ENCODE measurements at regions not wholly inside any gene's neighbourhood (a gene's known extent, or its start where the extent isn't known, plus 50 kb on each side); places are given as distances from the start of the nearest gene placed in this dataset.

GRCh38 chr2:58913082-58913726 is 672.1 kb upstream of the FANCL start:
- TF ChIP-seq GATA1 (IDR thresholded peaks at IDR 0.05; ENCODE audit: low read depth, low read length) (no peak), POLR2A (IDR thresholded peaks at IDR 0.05; ENCODE audit: low read length) (no peak)
- DNase-seq, result no peak

- TF ChIP-seq POLR2A (IDR thresholded peaks at IDR 0.05; ENCODE audit: low read length) (no peak), GATA1 (IDR thresholded peaks at IDR 0.05; ENCODE audit: low read depth, low read length) (no peak)
- DNase-seq, result no peak
Measured at GRCh38 chr2:58911877-58912276, 670.8 kb upstream of the FANCL start.

GRCh38 chr2:58908501-58909154 is 667.5 kb upstream of the FANCL start:
- DNase-seq, result no peak
- TF ChIP-seq POLR2A (IDR thresholded peaks at IDR 0.05; ENCODE audit: low read length) (no peak), GATA1 (IDR thresholded peaks at IDR 0.05; ENCODE audit: low read depth, low read length) (no peak)

- DNase-seq, result no peak
- TF ChIP-seq GATA1 (IDR thresholded peaks at IDR 0.05; ENCODE audit: low read depth, low read length), result no peak
- no peak for TF ChIP-seq POLR2A (IDR thresholded peaks at IDR 0.05; ENCODE audit: low read length)
Measured at GRCh38 chr2:58907644-58908043, 666.5 kb upstream of the FANCL start.

GRCh38 chr2:58906081-58906645 is 665.0 kb upstream of the FANCL start:
- no peak for DNase-seq
- TF ChIP-seq GATA1 (IDR thresholded peaks at IDR 0.05; ENCODE audit: low read depth, low read length), result no peak
- TF ChIP-seq POLR2A (IDR thresholded peaks at IDR 0.05; ENCODE audit: low read length), result no peak

- TF ChIP-seq POLR2A (IDR thresholded peaks at IDR 0.05; ENCODE audit: low read length) (no peak), GATA1 (IDR thresholded peaks at IDR 0.05; ENCODE audit: low read depth, low read length) (no peak)
- DNase-seq, result no peak
Measured at GRCh38 chr2:58904095-58904494, 663.0 kb upstream of the FANCL start.

- no peak for DNase-seq
- TF ChIP-seq POLR2A (IDR thresholded peaks at IDR 0.05; ENCODE audit: low read length) (no peak), GATA1 (IDR thresholded peaks at IDR 0.05; ENCODE audit: low read depth, low read length) (no peak)
Measured at GRCh38 chr2:58903427-58903826, 662.3 kb upstream of the FANCL start.

- DNase-seq, result no peak
- TF ChIP-seq POLR2A (IDR thresholded peaks at IDR 0.05; ENCODE audit: low read length) (no peak), GATA1 (IDR thresholded peaks at IDR 0.05; ENCODE audit: low read depth, low read length) (no peak)
Measured at GRCh38 chr2:58900246-58901027, 659.3 kb upstream of the FANCL start.

- TF ChIP-seq GATA1 (IDR thresholded peaks at IDR 0.05; ENCODE audit: low read depth, low read length), result no peak
- no peak for TF ChIP-seq POLR2A (IDR thresholded peaks at IDR 0.05; ENCODE audit: low read length)
Measured at GRCh38 chr2:58899692-58900091, 658.6 kb upstream of the FANCL start.

GRCh38 chr2:58896638-58897037 is 655.5 kb upstream of the FANCL start:
- no peak for TF ChIP-seq POLR2A (IDR thresholded peaks at IDR 0.05; ENCODE audit: low read length)
- no peak for TF ChIP-seq GATA1 (IDR thresholded peaks at IDR 0.05; ENCODE audit: low read depth, low read length)
- DNase-seq, result no peak

More at GRCh38 chr2:58899692-58900091, 658.6 kb upstream of the FANCL start:
- no peak for DNase-seq

GRCh38 chr2:58895857-58896256 is 654.7 kb upstream of the FANCL start:
- no peak for DNase-seq
- TF ChIP-seq POLR2A (IDR thresholded peaks at IDR 0.05; ENCODE audit: low read length) (no peak), GATA1 (IDR thresholded peaks at IDR 0.05; ENCODE audit: low read depth, low read length) (no peak)

GRCh38 chr2:58893656-58894351 is 652.7 kb upstream of the FANCL start:
- DNase-seq, result no peak
- TF ChIP-seq POLR2A (IDR thresholded peaks at IDR 0.05; ENCODE audit: low read length), result no peak

- no peak for DNase-seq
- TF ChIP-seq POLR2A (IDR thresholded peaks at IDR 0.05; ENCODE audit: low read length), result no peak
- TF ChIP-seq GATA1 (IDR thresholded peaks at IDR 0.05; ENCODE audit: low read depth, low read length), result no peak
Measured at GRCh38 chr2:58891828-58892377, 650.8 kb upstream of the FANCL start.
